Colonic mucosa (tissue), 4 donors: ENCODE measurements at regions not wholly inside any gene's neighbourhood (a gene's known extent, or its start where the extent isn't known, plus 50 kb on each side); places are given as distances from the start of the nearest gene placed in this dataset.

ENCODE experiments used
- DNase-seq: peaks from one replicate; pipeline ENCODE4 v3.0.0-alpha.2; 2020
- H3K27ac ChIP-seq: fragments of 200-600 bp; one replicate; pipeline ENCODE4 v1.8.0; 2021
- H3K27me3 ChIP-seq: fragments of 200-600 bp; one replicate; pipeline ENCODE4 v1.8.0; 2021
- H3K36me3 ChIP-seq: fragments of 200-600 bp; one replicate; pipeline ENCODE4 v1.8.0; 2021
- H3K4me1 ChIP-seq: fragments of 200-600 bp; one replicate; pipeline ENCODE4 v1.8.0; 2021; ENCODE audit warnings: mild to moderate bottlenecking
- H3K4me3 ChIP-seq: fragments of 200-600 bp; one replicate; pipeline ENCODE4 v1.8.0; 2021
- H3K9ac ChIP-seq, 2 donors: one replicate each; pipeline ENCODE4 v1.7.0; 2013; ENCODE audit warnings: control low read depth in 2 of 2, low read depth in 2 of 2, low read length in 2 of 2
- H3K9me3 ChIP-seq: fragments of 200-600 bp; one replicate; pipeline ENCODE4 v1.8.0; 2021
- intact Hi-C: fragments of 100-400 bp; cut with DNase I; formaldehyde crosslinking; loops from one replicate; pipeline ENCODE4 v1.14.1; 2022
- TF ChIP-seq, protein P1 (sequence below): fragments of 200-600 bp; IDR thresholded peaks from one replicate; pipeline ENCODE4 v1.8.0; 2022; ENCODE audit warnings: antibody characterized with exemption, mild to moderate bottlenecking
- donor health status: healthy.
- donor health status: DM: no; HTN: no; CAD: no.
- donor health status: DM: no; HTN: no; CAD: no.

DNA sequence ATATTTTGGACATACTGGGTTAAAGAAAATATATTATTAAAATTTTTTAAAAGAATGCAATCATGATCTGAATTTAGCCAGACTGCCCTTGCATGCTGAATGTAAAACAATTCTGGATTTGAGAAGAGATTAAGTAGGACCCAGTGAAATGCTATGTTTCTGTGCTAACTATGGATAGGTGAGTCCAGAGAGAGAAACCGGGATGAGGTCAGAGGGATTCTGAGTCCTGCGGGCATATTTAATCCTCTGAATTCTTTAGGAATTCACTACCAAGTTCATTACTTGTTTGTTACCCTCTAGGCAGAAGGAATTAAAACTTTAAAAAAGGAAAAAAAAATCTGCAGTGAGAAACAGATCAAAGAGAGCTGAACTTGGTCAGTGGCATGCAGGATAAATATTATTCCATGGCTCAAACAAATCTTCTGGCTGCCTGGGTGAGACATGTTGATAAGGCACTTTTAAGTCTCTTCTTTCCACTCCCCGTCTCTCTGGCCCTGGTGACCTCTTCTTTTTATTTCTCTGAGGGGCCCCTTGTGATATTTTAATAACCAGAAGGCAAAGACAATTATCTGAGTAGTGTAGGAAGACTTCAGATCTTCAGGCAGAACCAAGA is 50.2 kb upstream of the LYZL1 start:
- no peaks in the 10 kb centered on the region for H3K27me3 ChIP-seq
- DNase-seq, result no peak
- intact Hi-C loops, result no loop called here

More for the DNA sequence above, 50.2 kb upstream of the LYZL1 start:
- H3K27ac ChIP-seq, result no peak overlapping the region
- no peak overlapping the region for H3K9ac ChIP-seq
- no peaks in the 10 kb centered on the region for H3K4me1 ChIP-seq
- no peaks in the 10 kb centered on the region for H3K36me3 ChIP-seq
- no peaks in the 10 kb centered on the region for H3K9me3 ChIP-seq
- H3K4me3 ChIP-seq, result no peak overlapping the region
- TF ChIP-seq, protein P1, sequence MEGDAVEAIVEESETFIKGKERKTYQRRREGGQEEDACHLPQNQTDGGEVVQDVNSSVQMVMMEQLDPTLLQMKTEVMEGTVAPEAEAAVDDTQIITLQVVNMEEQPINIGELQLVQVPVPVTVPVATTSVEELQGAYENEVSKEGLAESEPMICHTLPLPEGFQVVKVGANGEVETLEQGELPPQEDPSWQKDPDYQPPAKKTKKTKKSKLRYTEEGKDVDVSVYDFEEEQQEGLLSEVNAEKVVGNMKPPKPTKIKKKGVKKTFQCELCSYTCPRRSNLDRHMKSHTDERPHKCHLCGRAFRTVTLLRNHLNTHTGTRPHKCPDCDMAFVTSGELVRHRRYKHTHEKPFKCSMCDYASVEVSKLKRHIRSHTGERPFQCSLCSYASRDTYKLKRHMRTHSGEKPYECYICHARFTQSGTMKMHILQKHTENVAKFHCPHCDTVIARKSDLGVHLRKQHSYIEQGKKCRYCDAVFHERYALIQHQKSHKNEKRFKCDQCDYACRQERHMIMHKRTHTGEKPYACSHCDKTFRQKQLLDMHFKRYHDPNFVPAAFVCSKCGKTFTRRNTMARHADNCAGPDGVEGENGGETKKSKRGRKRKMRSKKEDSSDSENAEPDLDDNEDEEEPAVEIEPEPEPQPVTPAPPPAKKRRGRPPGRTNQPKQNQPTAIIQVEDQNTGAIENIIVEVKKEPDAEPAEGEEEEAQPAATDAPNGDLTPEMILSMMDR, result no peak
